ENCODE measurements at regions not wholly inside any gene's neighbourhood (a gene's known extent, or its start where the extent isn't known, plus 50 kb on each side); places are given as distances from the start of the nearest gene placed in this dataset.

DNA sequence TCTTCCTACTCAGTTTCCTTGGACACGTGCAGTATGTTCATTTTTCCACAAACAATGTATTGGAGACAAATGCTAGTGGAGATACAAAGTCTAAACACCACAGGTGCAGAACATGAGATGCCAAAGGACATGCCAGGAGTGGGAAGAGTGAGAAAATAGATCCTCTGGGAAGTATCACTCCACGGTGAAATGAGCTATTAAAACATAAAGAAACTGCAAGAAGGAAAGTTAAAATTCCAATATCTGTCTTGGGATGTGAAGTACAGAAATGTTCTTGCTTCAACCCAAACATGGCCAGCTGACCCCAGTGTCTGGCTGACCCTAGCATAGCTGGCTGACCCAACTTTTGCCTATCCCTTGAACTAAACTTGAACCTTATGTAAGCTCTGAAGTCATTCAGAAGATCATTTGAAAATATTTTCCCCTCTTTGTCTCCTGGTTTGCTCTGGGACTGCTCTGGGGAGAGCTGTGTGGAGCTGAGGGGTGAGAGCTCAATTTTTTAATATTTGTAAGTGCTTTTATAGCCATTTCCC is 59.5 kb downstream of the FZD1 start:
- DNase-seq (ENCODE audit: low spot score), result no peak

DNA sequence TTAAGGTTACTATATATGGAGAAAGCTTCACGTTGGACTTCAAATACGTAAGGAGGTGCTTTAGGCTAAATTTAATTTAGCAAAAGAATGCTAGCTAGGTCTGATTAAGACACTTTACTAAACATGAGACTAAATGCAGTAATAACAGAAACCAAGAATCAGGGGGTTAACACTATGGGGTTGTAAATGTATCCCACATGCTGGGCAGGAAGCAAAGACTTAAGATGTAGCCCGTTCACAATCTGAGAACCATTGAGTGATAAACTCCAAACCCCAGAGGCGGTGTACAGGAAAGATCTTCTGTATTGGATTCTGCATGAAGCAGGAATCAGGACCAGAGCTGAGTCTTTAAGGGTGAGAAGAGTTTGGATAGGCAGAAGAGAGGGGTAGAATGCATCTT is 60.4 kb downstream of the FZD1 start:
- no peak for DNase-seq (ENCODE audit: low spot score)

GRCh38 chr7:91325726-91326125 is 61.5 kb downstream of the FZD1 start:
- no peak for DNase-seq (ENCODE audit: low spot score)

DNA sequence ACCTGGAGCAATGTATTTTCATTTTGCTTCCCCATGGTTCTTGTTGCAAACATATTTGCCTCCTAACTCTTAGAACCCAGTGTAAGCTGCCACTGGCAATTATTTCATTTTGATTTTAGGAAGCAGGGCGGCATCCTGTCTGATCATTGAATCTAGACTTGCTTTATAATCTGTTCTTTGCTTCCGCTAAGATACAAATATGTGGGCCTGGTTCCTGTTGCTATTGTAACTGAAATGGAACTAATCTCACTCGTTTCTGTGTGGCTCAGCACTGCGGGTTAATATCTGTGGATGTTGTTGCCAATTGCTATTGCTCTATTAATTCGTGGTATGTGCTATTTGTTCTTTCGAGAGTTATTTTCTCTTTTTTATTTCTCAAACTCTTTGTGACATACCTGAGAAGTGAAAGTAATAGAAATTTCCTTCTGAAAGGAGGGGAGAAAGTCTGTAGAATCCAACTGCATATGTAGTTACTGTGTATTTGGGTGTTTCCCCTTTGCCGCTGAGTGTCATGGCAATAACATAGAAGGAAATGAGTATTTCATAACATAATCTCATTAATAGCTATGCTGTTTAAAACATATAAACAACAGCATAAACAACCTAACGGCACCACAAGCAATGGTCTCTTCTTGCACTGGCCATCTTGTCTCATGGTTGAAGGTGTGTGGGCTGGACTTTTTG is 62.4 kb downstream of the FZD1 start:
- no peak for DNase-seq (ENCODE audit: low spot score)

DNA sequence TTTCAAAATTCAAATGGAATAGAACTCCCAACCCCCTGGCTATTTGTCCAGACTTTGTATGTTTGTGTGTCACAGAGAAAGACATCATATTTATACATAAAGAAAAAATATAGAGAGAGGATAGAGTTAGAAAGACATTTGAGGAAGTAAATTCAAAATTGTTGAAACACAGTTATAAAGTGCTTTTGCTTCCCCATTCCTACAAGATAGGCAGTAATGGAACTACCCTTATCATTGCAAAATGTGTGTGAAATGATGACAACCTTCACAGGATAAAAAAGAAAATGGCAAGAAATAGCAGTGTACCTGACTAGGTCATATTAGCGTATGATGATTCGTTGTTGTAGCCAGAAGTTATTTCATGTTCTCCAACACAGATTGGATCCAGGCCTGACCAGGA is 63.1 kb downstream of the FZD1 start:
- DNase-seq (ENCODE audit: low spot score), result no peak

DNA sequence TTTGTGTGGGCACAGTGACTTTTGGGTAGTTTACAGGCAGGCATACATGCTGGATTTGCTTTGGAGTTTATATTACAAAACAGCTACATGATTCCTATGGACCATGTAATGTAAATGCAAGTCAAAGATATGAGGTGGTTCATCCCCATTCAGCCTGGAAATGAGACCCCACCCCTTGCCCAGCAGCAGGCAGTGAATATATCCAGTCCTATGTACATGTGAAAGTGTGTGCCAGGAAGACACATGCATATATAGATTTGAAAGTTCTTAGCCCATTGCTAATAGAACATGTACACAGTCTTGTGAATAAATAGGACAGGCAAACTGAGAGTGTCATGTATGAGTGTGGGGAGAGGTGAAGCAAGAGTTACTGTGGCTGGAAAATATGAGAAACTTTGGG is 65.3 kb downstream of the FZD1 start:
- no peak for DNase-seq (ENCODE audit: low spot score)

GRCh38 chr7:91330191-91330808 is 66.1 kb downstream of the FZD1 start:
- no peak for DNase-seq (ENCODE audit: low spot score)

- DNase-seq (ENCODE audit: low spot score), result no peak
These were observed 66.6 kb downstream of the FZD1 start for GRCh38 chr7:91330866-91331265.

DNA sequence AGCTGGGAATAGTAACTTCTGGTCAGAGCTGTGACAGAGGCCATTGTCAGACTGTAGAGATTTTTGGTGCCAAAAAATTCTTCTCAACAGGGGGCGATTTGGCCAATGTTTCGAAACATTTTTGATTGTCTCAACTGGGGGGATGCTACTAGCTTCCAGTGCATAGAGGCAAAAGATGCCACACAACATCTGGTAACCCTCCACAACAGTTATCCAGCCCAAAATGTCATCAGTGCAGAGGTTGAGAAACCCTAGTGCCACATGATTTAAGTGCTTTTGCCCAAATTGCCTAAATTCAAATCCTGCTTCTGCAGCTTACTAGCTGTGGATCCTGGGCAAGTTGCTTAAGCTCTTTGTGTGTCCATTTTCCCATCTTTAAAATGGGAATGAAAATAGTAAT is 71.9 kb downstream of the FZD1 start:
- DNase-seq (ENCODE audit: low spot score), result no peak

DNA sequence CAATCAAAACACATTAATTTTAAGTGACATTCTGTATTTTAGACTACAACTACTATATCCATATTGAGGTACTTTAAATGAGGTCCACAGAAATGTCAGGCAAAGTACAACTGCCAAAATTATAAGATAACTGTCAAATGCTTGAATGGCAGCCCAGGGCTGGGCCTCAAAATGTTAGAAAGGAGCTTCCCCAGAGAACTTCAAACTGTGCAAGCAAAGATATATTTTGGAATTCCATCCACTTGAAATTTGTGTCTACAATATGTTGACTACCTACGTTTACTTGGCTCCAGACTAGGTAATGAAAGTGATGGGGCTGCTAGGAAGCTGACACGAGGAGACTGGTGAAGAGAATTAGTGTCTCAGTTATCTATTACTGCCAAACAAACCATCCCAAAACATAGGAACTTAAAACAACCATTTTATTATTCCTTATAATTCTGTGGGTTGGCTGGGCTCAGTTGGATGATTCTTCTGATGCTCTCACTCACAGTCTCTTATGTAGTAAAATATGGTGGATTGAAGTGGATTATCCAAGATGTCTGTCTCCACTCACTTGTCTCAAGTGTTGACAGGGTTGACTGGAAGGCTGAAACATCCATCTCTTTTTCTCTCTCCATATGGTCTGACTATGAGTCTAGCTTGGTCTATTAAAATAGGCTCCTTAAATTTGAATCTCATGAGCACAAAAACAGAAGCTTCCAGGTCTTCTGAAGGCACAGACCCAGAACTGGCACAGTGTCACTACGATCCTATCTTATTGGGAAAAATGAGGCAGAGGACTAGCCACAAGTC is 74.2 kb downstream of the FZD1 start:
- no peak for DNase-seq (ENCODE audit: low spot score)

GRCh38 chr7:91342346-91342745 is 78.1 kb downstream of the FZD1 start:
- no peak for DNase-seq (ENCODE audit: low spot score)

DNA sequence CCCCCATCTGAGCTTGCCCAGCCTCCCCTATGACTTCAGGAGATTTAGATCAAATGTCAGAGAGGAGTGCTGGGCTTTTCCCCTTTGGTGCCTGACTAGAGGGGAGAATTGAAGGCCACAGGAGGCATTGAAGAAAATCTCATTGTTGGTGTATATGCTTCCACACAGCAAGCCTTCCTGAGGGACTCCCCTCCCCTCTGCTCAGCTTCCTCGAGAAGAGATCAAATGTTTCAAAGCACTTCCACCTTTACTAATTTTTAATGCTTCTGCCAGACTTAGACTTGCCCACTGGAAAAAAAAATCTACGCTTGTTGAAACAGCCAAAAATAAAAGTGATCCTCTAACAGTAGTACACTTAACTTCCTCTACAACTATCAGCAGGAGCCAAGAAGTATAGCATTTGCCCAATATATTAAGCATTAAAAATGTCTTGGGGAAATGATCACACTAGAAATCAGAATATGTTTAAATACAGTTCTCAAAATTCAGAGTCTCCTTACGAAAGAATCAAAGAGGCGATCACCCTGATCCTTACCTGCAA is 79.3 kb downstream of the FZD1 start:
- DNase-seq (ENCODE audit: low spot score), result no peak

DNA sequence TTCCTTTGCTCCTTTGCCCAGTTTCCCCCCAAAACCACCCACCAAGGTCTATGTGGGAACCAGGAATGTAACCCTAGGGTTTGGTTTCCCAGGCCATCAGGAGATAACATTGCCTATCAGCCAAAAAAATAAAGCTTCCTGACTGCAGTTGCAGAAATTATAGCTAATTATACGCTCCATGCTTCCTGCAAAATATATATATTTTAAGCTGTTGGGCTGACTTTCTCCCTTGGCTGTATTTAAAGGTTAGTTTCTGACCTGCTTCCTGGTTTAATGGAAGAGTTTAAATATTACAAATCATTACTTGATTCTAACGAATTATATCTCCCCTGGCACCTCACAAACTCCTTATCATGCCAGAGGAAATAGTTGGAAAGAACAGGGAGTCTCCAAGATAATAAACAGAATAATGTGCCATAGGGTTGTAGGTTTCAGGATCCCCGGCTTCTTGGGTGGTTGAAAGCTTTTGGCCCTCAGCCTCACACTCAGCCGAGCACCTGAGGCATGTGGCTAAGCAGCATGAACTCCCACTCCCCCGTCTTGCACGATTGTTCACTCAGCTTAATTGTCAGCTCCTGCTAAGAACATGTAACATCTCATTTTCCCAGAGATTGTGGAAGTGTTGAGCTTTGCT is 79.9 kb downstream of the FZD1 start:
- DNase-seq (ENCODE audit: low spot score), result no peak

GRCh38 chr7:91344911-91345310 is 80.7 kb downstream of the FZD1 start:
- no peak for DNase-seq (ENCODE audit: low spot score)

DNA sequence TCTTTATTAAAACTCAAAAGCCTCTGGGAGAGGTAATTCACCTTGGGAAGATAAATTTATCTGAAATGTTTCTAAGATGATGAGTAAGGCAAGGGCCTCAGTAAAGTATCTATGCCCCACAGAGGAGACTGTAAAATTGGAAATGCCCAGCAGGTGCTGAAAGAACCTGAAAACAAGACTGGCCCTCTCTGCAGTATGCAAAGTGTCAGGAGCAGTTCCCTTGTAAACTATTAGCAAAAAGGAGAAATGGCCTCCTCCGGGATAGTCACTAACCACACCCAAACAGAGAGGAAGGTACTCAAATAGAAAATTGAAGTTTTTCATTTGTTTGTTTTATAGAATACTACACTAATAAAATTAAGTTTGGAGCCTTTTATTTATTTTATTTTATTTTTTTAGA is 81.2 kb downstream of the FZD1 start:
- DNase-seq (ENCODE audit: low spot score), result no peak

DNA sequence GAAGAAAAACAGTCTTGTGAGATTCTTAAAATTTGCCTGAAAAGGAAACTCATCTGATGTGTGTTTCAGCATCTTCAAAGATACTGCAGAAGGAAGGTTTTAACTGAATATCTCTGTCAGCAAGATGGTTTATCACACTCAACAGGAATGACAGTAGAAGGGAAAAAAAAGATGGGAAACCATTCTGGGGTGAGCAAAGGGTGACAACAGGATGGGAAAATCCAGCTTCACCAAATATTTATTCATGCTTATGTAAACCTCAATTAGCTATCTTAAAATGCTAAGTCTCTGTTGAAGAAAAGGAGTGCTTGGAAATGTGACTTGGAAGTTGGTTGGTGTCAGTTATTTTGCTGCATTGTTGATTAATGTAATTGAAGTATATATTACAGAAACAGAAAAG is 82.2 kb downstream of the FZD1 start:
- DNase-seq (ENCODE audit: low spot score), result no peak

- no peak for DNase-seq (ENCODE audit: low spot score)
These were observed 83.1 kb downstream of the FZD1 start for GRCh38 chr7:91347290-91347689.

- no peak for DNase-seq (ENCODE audit: low spot score)
These were observed 84.5 kb downstream of the FZD1 start for GRCh38 chr7:91348711-91349110.

DNA sequence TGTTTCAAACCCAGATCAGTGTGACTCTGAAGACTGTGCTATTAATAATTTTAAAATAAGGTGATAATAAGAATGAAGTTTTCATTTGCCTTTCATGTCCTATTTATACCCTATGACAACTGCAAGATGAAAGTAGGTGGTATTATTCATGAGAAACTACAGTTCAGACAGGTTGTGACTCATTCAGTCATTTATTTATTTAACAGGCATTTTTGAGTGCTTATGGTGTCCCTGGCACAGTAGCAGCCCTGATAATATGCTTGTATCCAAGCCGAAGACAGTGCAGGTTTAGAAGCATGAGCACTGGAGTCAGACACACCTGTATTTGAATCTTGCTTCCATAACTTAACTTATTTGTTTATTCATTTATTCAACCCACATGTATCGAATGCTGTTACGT is 87.1 kb downstream of the FZD1 start:
- peak; percentile 28 for DNase-seq (ENCODE audit: low spot score)

DNA sequence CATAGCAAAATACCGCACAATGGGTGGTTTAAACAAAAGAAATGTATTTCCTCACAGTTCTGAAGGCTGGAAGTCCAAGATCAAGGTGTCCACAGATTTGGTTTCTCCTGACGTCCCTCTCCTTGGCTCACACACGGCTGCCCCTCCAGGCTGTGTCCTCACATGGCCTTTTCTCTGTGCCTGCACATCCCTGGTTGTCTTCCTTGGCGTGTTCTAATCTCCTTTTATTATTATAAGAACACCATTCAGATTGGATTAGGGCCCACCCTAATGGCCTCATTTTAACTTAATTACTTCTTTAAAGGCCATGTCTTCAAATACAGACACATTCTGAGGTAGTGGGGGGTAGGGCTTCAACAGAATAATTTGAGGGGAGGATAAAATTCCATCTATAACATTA is 87.9 kb downstream of the FZD1 start:
- no peak for DNase-seq (ENCODE audit: low spot score)

- DNase-seq (ENCODE audit: low spot score), result no peak
These were observed 89.6 kb downstream of the FZD1 start for GRCh38 chr7:91353848-91354247.

GRCh38 chr7:91355695-91356435 is 91.6 kb downstream of the FZD1 start:
- no peak for DNase-seq (ENCODE audit: low spot score)
